Liver (tissue), 3 donors: ENCODE measurements at regions not wholly inside any gene's neighbourhood (a gene's known extent, or its start where the extent isn't known, plus 50 kb on each side); places are given as distances from the start of the nearest gene placed in this dataset.
"Not testable (repeated sequence)": the region's sequence is repeated elsewhere in the genome, so short reads cannot be mapped to it uniquely, and the experiment has no call there.

ENCODE experiments used
- EGR1 ChIP-seq, 2 donors: IDR thresholded peaks; 2 replicates each; pipeline ENCODE4 v1.6.1; 2016 to 2018; ENCODE audit warnings: antibody characterized with exemption in 2 of 2, low read depth in 2 of 2
- GABPA ChIP-seq, 2 donors: IDR thresholded peaks in 1 of 2; conservative IDR thresholded peaks in 1 of 2; 2 replicates each; pipeline ENCODE4 v1.6.1; 2016; ENCODE audit warnings: antibody characterized with exemption in 2 of 2, mild to moderate bottlenecking in 1 of 2, moderate library complexity in 1 of 2
- JUND ChIP-seq, 2 donors: IDR thresholded peaks; 2 replicates each; pipeline ENCODE4 v1.6.1; 2016; ENCODE audit warnings: antibody characterized with exemption in 2 of 2
- RAD21 ChIP-seq, 2 donors: IDR thresholded peaks; 2 replicates each; pipeline ENCODE4 v1.6.1; 2016; ENCODE audit warnings: antibody characterized with exemption in 2 of 2, mild to moderate bottlenecking in 2 of 2
- SP1 ChIP-seq: IDR thresholded peaks from 2 replicates; pipeline ENCODE4 v1.6.1; 2018; ENCODE audit warnings: antibody characterized with exemption, mild to moderate bottlenecking
- TF ChIP-seq, protein P1 (sequence below): fragments of 150-350 bp; IDR thresholded peaks from 2 replicates; pipeline ENCODE4 v1.5.1; 2017; ENCODE audit warnings: improper control_type of control experiment, low read depth, low read length; ENCODE audit not compliant: missing input control
- TF ChIP-seq, protein P2 (sequence below): IDR thresholded peaks from 2 replicates; pipeline ENCODE4 v1.6.1; 2016; ENCODE audit warnings: antibody characterized with exemption, mild to moderate bottlenecking
- donor health status: healthy.
- donor health status: healthy.

DNA sequence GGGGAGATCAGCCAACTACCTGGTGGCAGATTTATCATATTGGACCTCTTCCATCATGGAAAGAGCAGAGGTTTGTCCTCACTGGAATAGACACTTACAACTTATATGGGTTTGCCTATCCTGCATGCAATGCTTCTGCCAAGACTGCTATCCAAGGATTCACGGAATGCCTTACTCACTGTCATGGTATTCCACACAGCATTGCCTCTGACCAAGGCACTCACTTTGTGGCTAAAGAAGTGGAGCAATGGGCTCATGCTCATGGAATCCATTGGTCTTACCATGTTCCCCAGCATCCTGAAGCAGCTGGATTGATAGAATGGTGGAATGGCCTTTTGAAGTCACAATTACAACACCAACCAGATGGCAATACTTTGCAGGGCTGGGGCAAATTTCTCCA lies 163.1 kb upstream of the COL11A1 start:
- not testable (repeated sequence) for TF ChIP-seq SP1; JUND (IDR thresholded peaks at IDR 0.05); EGR1 (IDR thresholded peaks at IDR 0.05; ENCODE audit: low read depth in 2 of 2); RAD21 (IDR thresholded peaks at IDR 0.05); GABPA (IDR thresholded peaks at IDR 0.05 in 1 of 2, conservative IDR thresholded peaks at IDR 0.05 in 1 of 2)
- TF ChIP-seq, protein P1, sequence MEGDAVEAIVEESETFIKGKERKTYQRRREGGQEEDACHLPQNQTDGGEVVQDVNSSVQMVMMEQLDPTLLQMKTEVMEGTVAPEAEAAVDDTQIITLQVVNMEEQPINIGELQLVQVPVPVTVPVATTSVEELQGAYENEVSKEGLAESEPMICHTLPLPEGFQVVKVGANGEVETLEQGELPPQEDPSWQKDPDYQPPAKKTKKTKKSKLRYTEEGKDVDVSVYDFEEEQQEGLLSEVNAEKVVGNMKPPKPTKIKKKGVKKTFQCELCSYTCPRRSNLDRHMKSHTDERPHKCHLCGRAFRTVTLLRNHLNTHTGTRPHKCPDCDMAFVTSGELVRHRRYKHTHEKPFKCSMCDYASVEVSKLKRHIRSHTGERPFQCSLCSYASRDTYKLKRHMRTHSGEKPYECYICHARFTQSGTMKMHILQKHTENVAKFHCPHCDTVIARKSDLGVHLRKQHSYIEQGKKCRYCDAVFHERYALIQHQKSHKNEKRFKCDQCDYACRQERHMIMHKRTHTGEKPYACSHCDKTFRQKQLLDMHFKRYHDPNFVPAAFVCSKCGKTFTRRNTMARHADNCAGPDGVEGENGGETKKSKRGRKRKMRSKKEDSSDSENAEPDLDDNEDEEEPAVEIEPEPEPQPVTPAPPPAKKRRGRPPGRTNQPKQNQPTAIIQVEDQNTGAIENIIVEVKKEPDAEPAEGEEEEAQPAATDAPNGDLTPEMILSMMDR, result not testable (repeated sequence)
- TF ChIP-seq, protein P2, sequence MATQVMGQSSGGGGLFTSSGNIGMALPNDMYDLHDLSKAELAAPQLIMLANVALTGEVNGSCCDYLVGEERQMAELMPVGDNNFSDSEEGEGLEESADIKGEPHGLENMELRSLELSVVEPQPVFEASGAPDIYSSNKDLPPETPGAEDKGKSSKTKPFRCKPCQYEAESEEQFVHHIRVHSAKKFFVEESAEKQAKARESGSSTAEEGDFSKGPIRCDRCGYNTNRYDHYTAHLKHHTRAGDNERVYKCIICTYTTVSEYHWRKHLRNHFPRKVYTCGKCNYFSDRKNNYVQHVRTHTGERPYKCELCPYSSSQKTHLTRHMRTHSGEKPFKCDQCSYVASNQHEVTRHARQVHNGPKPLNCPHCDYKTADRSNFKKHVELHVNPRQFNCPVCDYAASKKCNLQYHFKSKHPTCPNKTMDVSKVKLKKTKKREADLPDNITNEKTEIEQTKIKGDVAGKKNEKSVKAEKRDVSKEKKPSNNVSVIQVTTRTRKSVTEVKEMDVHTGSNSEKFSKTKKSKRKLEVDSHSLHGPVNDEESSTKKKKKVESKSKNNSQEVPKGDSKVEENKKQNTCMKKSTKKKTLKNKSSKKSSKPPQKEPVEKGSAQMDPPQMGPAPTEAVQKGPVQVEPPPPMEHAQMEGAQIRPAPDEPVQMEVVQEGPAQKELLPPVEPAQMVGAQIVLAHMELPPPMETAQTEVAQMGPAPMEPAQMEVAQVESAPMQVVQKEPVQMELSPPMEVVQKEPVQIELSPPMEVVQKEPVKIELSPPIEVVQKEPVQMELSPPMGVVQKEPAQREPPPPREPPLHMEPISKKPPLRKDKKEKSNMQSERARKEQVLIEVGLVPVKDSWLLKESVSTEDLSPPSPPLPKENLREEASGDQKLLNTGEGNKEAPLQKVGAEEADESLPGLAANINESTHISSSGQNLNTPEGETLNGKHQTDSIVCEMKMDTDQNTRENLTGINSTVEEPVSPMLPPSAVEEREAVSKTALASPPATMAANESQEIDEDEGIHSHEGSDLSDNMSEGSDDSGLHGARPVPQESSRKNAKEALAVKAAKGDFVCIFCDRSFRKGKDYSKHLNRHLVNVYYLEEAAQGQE, result not testable (repeated sequence)
